ENCODE measurements at regions not wholly inside any gene's neighbourhood (a gene's known extent, or its start where the extent isn't known, plus 50 kb on each side); places are given as distances from the start of the nearest gene placed in this dataset.

- Histone ChIP-seq H4K20me1 (ENCODE audit: insufficient read depth) (no peaks in the 10 kb centered on the region), H3K9me2 (ENCODE audit: insufficient read depth) (no peaks in the 10 kb centered on the region), H3K27ac (ENCODE audit: low read depth, low read length) (no peak overlapping the region), H3K4me2 (ENCODE audit: low read length) (no peak overlapping the region), H2AFZ (ENCODE audit: low read depth, low read length, poor library complexity, severe bottlenecking) (no peak overlapping the region), H3K27me3 (ENCODE audit: insufficient read depth, low read length) (no peaks in the 10 kb centered on the region), H3K9me3 (ENCODE audit: control insufficient read depth in 1 of 2, insufficient read depth in 1 of 2, low read depth in 1 of 2, low read length in 2 of 2) (no peaks in the 10 kb centered on the region), H3K9ac (ENCODE audit: low read length) (no peak overlapping the region), H3K4me1 (ENCODE audit: control insufficient read depth in 1 of 2, insufficient read depth in 2 of 2, low read length in 2 of 2) (no peaks in the 10 kb centered on the region), H3K4me3 (replicated peaks in 1 of 2; ENCODE audit: low read depth in 1 of 2, low read length in 2 of 2) (no peak overlapping the region), H3K79me2 (ENCODE audit: insufficient read depth, low read length) (no peaks in the 10 kb centered on the region), H3K36me3 (ENCODE audit: control insufficient read depth in 1 of 2, insufficient read depth in 2 of 2, low read length in 2 of 2) (no peaks in the 10 kb centered on the region)
- TF ChIP-seq MAX (IDR thresholded peaks at IDR 0.05) (no peak), ATF3 (IDR thresholded peaks at IDR 0.05) (no peak), ELF1 (IDR thresholded peaks at IDR 0.05; ENCODE audit: borderline replicate concordance, low read depth) (no peak), POLR2A (IDR thresholded peaks at IDR 0.05; ENCODE audit: borderline replicate concordance, extremely low read depth, insufficient read depth, insufficient read length) (no peak), CBX3 (IDR thresholded peaks at IDR 0.05; ENCODE audit: low read depth) (no peak), ZFX (IDR thresholded peaks at IDR 0.05) (no peak), ZBTB33 (IDR thresholded peaks at IDR 0.05; ENCODE audit: extremely low read depth, insufficient replicate concordance, low read length) (no peak), SRF (IDR thresholded peaks at IDR 0.05; ENCODE audit: low read depth) (no peak), SIN3A (IDR thresholded peaks at IDR 0.05; ENCODE audit: low read depth) (no peak), EZH2 (IDR thresholded peaks at IDR 0.05) (no peak), CTCF (IDR thresholded peaks at IDR 0.05 in 2 of 3, conservative IDR thresholded peaks at IDR 0.05 in 1 of 3; ENCODE audit: borderline replicate concordance in 1 of 3, insufficient read depth in 1 of 3, low read depth in 2 of 3, low read length in 2 of 3) (no peak)
- ATAC-seq (no peak), DNase-seq (ENCODE audit: low read depth, low spot score) (no peak)
- CTCF ChIA-PET: no interaction called here
- no TSS peak for BruUV-seq (replicated peaks)
- POLR2A ChIA-PET: no interaction called here
- RAD21 ChIA-PET (ENCODE audit: low non-redundant PET in 1 of 2, low total read pairs in 2 of 2, uncharacterized antibody in 2 of 2, unreplicated experiment in 2 of 2): no interaction called here
- intact Hi-C loops (cut with micrococcal nuclease): no loop called here
These were observed 448.5 kb downstream of the NUF2 start for GRCh38 chr1:163770265-163770664.

Measured in HCT116 (cell line).